Trophoblast cell (in vitro differentiated cells and primary cell): ENCODE measurements at regions not wholly inside any gene's neighbourhood (a gene's known extent, or its start where the extent isn't known, plus 50 kb on each side); places are given as distances from the start of the nearest gene placed in this dataset.
"Not testable (repeated sequence)": the region's sequence is repeated elsewhere in the genome, so short reads cannot be mapped to it uniquely, and the experiment has no call there.

Source experiments
- DNase-seq, 2 donors: peaks; one replicate each; pipeline ENCODE4 v3.0.0-alpha.2; 2016
- H2AFZ ChIP-seq: 2 replicates; pipeline ENCODE4 v1.6.1; 2013; ENCODE audit warnings: low read length, moderate library complexity, mild to moderate bottlenecking; ENCODE audit not compliant: insufficient read depth, poor library complexity
- H2AK5ac ChIP-seq: 2 replicates; pipeline ENCODE4 v1.6.1; 2013; ENCODE audit warnings: mild to moderate bottlenecking, low read length
- H2BK120ac ChIP-seq: 2 replicates; pipeline ENCODE4 v1.6.1; 2013; ENCODE audit warnings: low read length, mild to moderate bottlenecking, moderate library complexity; ENCODE audit not compliant: insufficient read depth, poor library complexity
- H2BK12ac ChIP-seq: 2 replicates; pipeline ENCODE4 v1.6.1; 2013; ENCODE audit warnings: mild to moderate bottlenecking, low read length, moderate library complexity
- H2BK5ac ChIP-seq: 2 replicates; pipeline ENCODE4 v1.6.1; 2013; ENCODE audit warnings: low read length, low read depth, moderate library complexity, mild to moderate bottlenecking; ENCODE audit not compliant: poor library complexity
- H3K14ac ChIP-seq: 2 replicates; pipeline ENCODE4 v1.6.1; 2013; ENCODE audit warnings: mild to moderate bottlenecking, low read length
- H3K18ac ChIP-seq: 2 replicates; pipeline ENCODE4 v1.6.1; 2013; ENCODE audit warnings: mild to moderate bottlenecking, low read length
- H3K23ac ChIP-seq: 2 replicates; pipeline ENCODE4 v1.6.1; 2013; ENCODE audit warnings: low read length
- H3K27ac ChIP-seq: 2 replicates; pipeline ENCODE4 v1.5.1; 2013; ENCODE audit warnings: low read depth, mild to moderate bottlenecking, inconsistent platforms, low read length, moderate library complexity
- H3K27me3 ChIP-seq: 2 replicates; pipeline ENCODE4 v1.6.1; 2013; ENCODE audit warnings: inconsistent platforms, mild to moderate bottlenecking, low read length, moderate library complexity; ENCODE audit not compliant: insufficient read depth
- H3K36me3 ChIP-seq, 2 experiments: 1 replicate in 1 of 2; 2 replicates in 1 of 2; pipeline ENCODE4 v1.6.1; 2013; ENCODE audit warnings: low read length in 2 of 2, mild to moderate bottlenecking in 2 of 2, moderate library complexity in 1 of 2; ENCODE audit not compliant: insufficient read depth in 2 of 2, control insufficient read depth in 1 of 2
- H3K4ac ChIP-seq: 2 replicates; pipeline ENCODE4 v1.6.1; 2013; ENCODE audit warnings: low read depth, mild to moderate bottlenecking, low read length, moderate library complexity
- H3K4me1 ChIP-seq, 2 experiments: 1 replicate in 1 of 2; 2 replicates in 1 of 2; pipeline ENCODE4 v1.6.1; 2013; ENCODE audit warnings: low read length in 2 of 2, mild to moderate bottlenecking in 2 of 2, moderate library complexity in 1 of 2; ENCODE audit not compliant: insufficient read depth in 2 of 2, control insufficient read depth in 1 of 2
- H3K4me2 ChIP-seq: 2 replicates; pipeline ENCODE4 v1.6.1; 2013; ENCODE audit warnings: inconsistent platforms, mild to moderate bottlenecking, low read length, moderate library complexity
- H3K4me3 ChIP-seq: 2 replicates; pipeline ENCODE4 v1.5.1; 2013; ENCODE audit warnings: mild to moderate bottlenecking, low read depth, low read length, inconsistent platforms
- H3K79me1 ChIP-seq: one replicate; pipeline ENCODE4 v1.6.1; 2013; ENCODE audit warnings: low read length
- H3K79me2 ChIP-seq: 2 replicates; pipeline ENCODE4 v1.6.1; 2013; ENCODE audit warnings: low read length, mild to moderate bottlenecking; ENCODE audit not compliant: control insufficient read depth, insufficient read depth, poor library complexity
- H3K9ac ChIP-seq: 2 replicates; pipeline ENCODE4 v1.6.1; 2013; ENCODE audit warnings: mild to moderate bottlenecking, low read length
- H3K9me3 ChIP-seq: 2 replicates; pipeline ENCODE4 v1.6.1; 2013; ENCODE audit warnings: low read depth, mild to moderate bottlenecking, control low read depth, inconsistent platforms, low read length; ENCODE audit not compliant: insufficient read depth
- H4K12ac ChIP-seq: 2 replicates; pipeline ENCODE4 v1.6.1; 2013; ENCODE audit warnings: low read depth, mild to moderate bottlenecking, low read length, moderate library complexity
- H4K8ac ChIP-seq: 2 replicates; pipeline ENCODE4 v1.6.1; 2013; ENCODE audit warnings: low read depth, mild to moderate bottlenecking, low read length, moderate library complexity
- H4K91ac ChIP-seq: one replicate; pipeline ENCODE4 v1.6.1; 2013; ENCODE audit warnings: low read depth, mild to moderate bottlenecking, low read length, moderate library complexity
- WGBS: extraction: QIAGEN DNeasy Blood & Tissue Kit; methylation state at CpG from one replicate; pipeline ENCODE4 v1.1.7; 2013; ENCODE audit warnings: missing lambda C conversion rate; ENCODE audit not compliant: insufficient read length, insufficient coverage; ENCODE audit errors: extremely low coverage; 5-methylcytosine and 5-hydroxymethylcytosine counted together

- no peak overlapping the region for H4K91ac ChIP-seq
- no peak overlapping the region for H4K12ac ChIP-seq
- no peaks in the 10 kb centered on the region for H3K36me3 ChIP-seq
- H3K9ac ChIP-seq = no peak overlapping the region
- no peak overlapping the region for H4K8ac ChIP-seq
- no peak overlapping the region for H3K18ac ChIP-seq
- H2BK12ac ChIP-seq = no peak overlapping the region
- H3K27me3 ChIP-seq = no peaks in the 10 kb centered on the region
- DNase-seq = no peak
- H2BK5ac ChIP-seq = no peak overlapping the region
- H3K27ac ChIP-seq = no peak overlapping the region
- no peak overlapping the region for H2AFZ ChIP-seq
- H3K4ac ChIP-seq = no peak overlapping the region
- no peak overlapping the region for H3K23ac ChIP-seq
- H3K79me1 ChIP-seq = no peaks in the 10 kb centered on the region
- H3K4me2 ChIP-seq = no peak overlapping the region
- no CpG with 5 or more reads among the region's 6 CpGs for WGBS
- H3K4me1 ChIP-seq = peaks cover 0 to 2% of the 10 kb centered on the region in 2 experiments
- no peaks in the 10 kb centered on the region for H3K9me3 ChIP-seq
- H3K14ac ChIP-seq = no peak overlapping the region
- no peaks in the 10 kb centered on the region for H3K79me2 ChIP-seq
- H2AK5ac ChIP-seq = no peak overlapping the region
- no peak overlapping the region for H2BK120ac ChIP-seq
- H3K4me3 ChIP-seq = no peak overlapping the region
Measured at GRCh38 chr18:34951625-34952379, 89.4 kb upstream of the MAPRE2 start.

- no peak overlapping the region for H2AK5ac ChIP-seq
Measured at GRCh38 chr18:34953212-34953611, 88.0 kb upstream of the MAPRE2 start.

GRCh38 chr18:34955494-34955893, 85.7 kb upstream of the MAPRE2 start:
- H3K79me1 ChIP-seq, H3K27ac ChIP-seq, H2AFZ ChIP-seq, H3K36me3 ChIP-seq, H3K27me3 ChIP-seq, H2BK12ac ChIP-seq, H3K23ac ChIP-seq, H4K91ac ChIP-seq, H4K12ac ChIP-seq, H3K18ac ChIP-seq, DNase-seq, H3K4me3 ChIP-seq, H3K4ac ChIP-seq, H3K79me2 ChIP-seq, H3K14ac ChIP-seq, H3K4me2 ChIP-seq, H2BK5ac ChIP-seq, H3K4me1 ChIP-seq, H2AK5ac ChIP-seq, H2BK120ac ChIP-seq, H3K9ac ChIP-seq, H4K8ac ChIP-seq, H3K9me3 ChIP-seq: not testable (repeated sequence)

More at GRCh38 chr18:34953212-34953611, 88.0 kb upstream of the MAPRE2 start:
- no peak overlapping the region for H3K4me3 ChIP-seq
- H3K4me1 ChIP-seq = peaks cover 0 to 5% of the 10 kb centered on the region in 2 experiments
- H2BK5ac ChIP-seq = no peak overlapping the region
- no CpG with 5 or more reads among the region's 2 CpGs for WGBS
- H3K79me2 ChIP-seq = no peaks in the 10 kb centered on the region
- no peak overlapping the region for H3K23ac ChIP-seq
- no peak overlapping the region for H3K27ac ChIP-seq
- H3K9me3 ChIP-seq = no peaks in the 10 kb centered on the region
- H3K79me1 ChIP-seq = no peaks in the 10 kb centered on the region
- peak overlapping the region; percentile 69 for H3K9ac ChIP-seq
- no peak overlapping the region for H2BK12ac ChIP-seq
- DNase-seq = no peak
- H3K18ac ChIP-seq = no peak overlapping the region
- H3K36me3 ChIP-seq = no peaks in the 10 kb centered on the region
- no peak overlapping the region for H3K14ac ChIP-seq
- H2BK120ac ChIP-seq = no peak overlapping the region
- no peak overlapping the region for H4K12ac ChIP-seq
- H2AFZ ChIP-seq = no peak overlapping the region
- no peak overlapping the region for H4K91ac ChIP-seq
- no peak overlapping the region for H3K4me2 ChIP-seq
- no peak overlapping the region for H4K8ac ChIP-seq
- H3K4ac ChIP-seq = no peak overlapping the region
- H3K27me3 ChIP-seq = no peaks in the 10 kb centered on the region

GRCh38 chr18:34956663-34957062, 84.5 kb upstream of the MAPRE2 start:
- Histone ChIP-seq H3K27me3 (no peaks in the 10 kb centered on the region), H3K79me1 (no peaks in the 10 kb centered on the region), H3K27ac (no peak overlapping the region)

More at GRCh38 chr18:34956663-34957062, 84.5 kb upstream of the MAPRE2 start:
- Histone ChIP-seq H3K4me1 (peaks cover 0 to 5% of the 10 kb centered on the region in 2 experiments), H4K12ac (no peak overlapping the region), H2AK5ac (no peak overlapping the region), H2BK120ac (no peak overlapping the region), H3K14ac (no peak overlapping the region), H3K18ac (no peak overlapping the region), H3K23ac (no peak overlapping the region), H3K79me2 (no peaks in the 10 kb centered on the region), H3K9me3 (no peaks in the 10 kb centered on the region), H2AFZ (no peak overlapping the region), H4K91ac (no peak overlapping the region), H3K9ac (no peak overlapping the region), H3K4me2 (no peak overlapping the region), H2BK5ac (no peak overlapping the region), H3K4ac (no peak overlapping the region), H4K8ac (no peak overlapping the region), H3K36me3 (no peaks in the 10 kb centered on the region), H2BK12ac (no peak overlapping the region), H3K4me3 (no peak overlapping the region)
- DNase-seq = no peak
